SK-N-SH (cell line): ENCODE measurements at regions not wholly inside any gene's neighbourhood (a gene's known extent, or its start where the extent isn't known, plus 50 kb on each side); places are given as distances from the start of the nearest gene placed in this dataset.

Experiments used
- CTCF ChIA-PET: fragments of 300-600, 350-600 bp; formaldehyde crosslinking; extraction: SDS; loops from one replicate; lab custom pipeline; 2021; lab: Yijun Ruan, JAX
- POLR2A ChIA-PET: fragments of 350-600 bp; sonication (Branson Sonifier 250); formaldehyde crosslinking; extraction: SDS; loops from one replicate; lab custom pipeline; 2020; ENCODE audit warnings: antibody characterized with exemption, inconsistent platforms; lab: Yijun Ruan, JAX
- DNase-seq: peaks from one replicate; pipeline ENCODE4 v3.0.0; 2012
- H2AFZ ChIP-seq: fragments of 200-600 bp; sonication (generic); 2 replicates; pipeline ENCODE4 v1.8.1; 2016; ENCODE audit warnings: antibody characterized with exemption, mild to moderate bottlenecking, low read depth
- H3F3A ChIP-seq: fragments of 200-600 bp; sonication (generic); replicated peaks from 2 replicates; pipeline ENCODE3; 2016; ENCODE audit warnings: antibody characterized with exemption, mild to moderate bottlenecking; ENCODE audit not compliant: insufficient read depth
- H3K27ac ChIP-seq, 2 experiments: fragments of 200-500 bp in 1 of 2; fragments of 200-600 bp in 1 of 2; sonication (Bioruptor generic) in 1 of 2; sonication (generic), shearing (Covaris generic) in 1 of 2; 2 replicates each; pipeline versions ENCODE4 v1.5.1 to v1.6.1; 2014 to 2016; ENCODE audit warnings: low read depth in 2 of 2, inconsistent platforms in 1 of 2, low read length in 1 of 2, mild to moderate bottlenecking in 1 of 2, mixed read lengths in 1 of 2
- H3K27me3 ChIP-seq: fragments of 200-600 bp; sonication (generic), shearing (Covaris generic); 2 replicates; pipeline ENCODE4 v1.6.1; 2016; ENCODE audit warnings: mixed run types; ENCODE audit not compliant: insufficient read depth
- H3K36me3 ChIP-seq, 2 experiments: fragments of 200-500 bp in 1 of 2; fragments of 200-600 bp in 1 of 2; sonication (Bioruptor generic) in 1 of 2; sonication (generic) in 1 of 2; replicated peaks in 1 of 2; 2 replicates each; pipeline versions ENCODE3 to v1.5.1; 2014 to 2016; ENCODE audit warnings: low read length in 1 of 2, mild to moderate bottlenecking in 1 of 2; ENCODE audit not compliant: insufficient read depth in 2 of 2, control insufficient read depth in 1 of 2
- H3K4me1 ChIP-seq, 2 experiments: fragments of 200-500 bp in 1 of 2; fragments of 200-600 bp in 1 of 2; sonication (Bioruptor generic) in 1 of 2; sonication (generic), shearing (Covaris generic) in 1 of 2; 2 replicates each; pipeline versions ENCODE4 v1.5.1 to v1.6.1; 2014 to 2016; ENCODE audit warnings: low read depth in 1 of 2, low read length in 1 of 2, mixed run types in 1 of 2; ENCODE audit not compliant: insufficient read depth in 2 of 2, control insufficient read depth in 1 of 2
- H3K4me2 ChIP-seq: fragments of 200-600 bp; sonication (generic), shearing (Covaris generic); 2 replicates; pipeline ENCODE4 v1.6.1; 2017; ENCODE audit warnings: mixed run types
- H3K4me3 ChIP-seq, 2 experiments: fragments of 200-500 bp in 1 of 2; fragments of 200-600 bp in 1 of 2; sonication (Bioruptor generic) in 1 of 2; sonication (generic), shearing (Covaris generic) in 1 of 2; 2 replicates each; pipeline versions ENCODE4 v1.5.1 to v1.8.1; 2014 to 2016; ENCODE audit warnings: low read depth in 2 of 2, inconsistent platforms in 1 of 2, low read length in 1 of 2, mild to moderate bottlenecking in 1 of 2, mixed read lengths in 1 of 2, moderate library complexity in 1 of 2
- H3K79me2 ChIP-seq: fragments of 200-600 bp; sonication (generic); 2 replicates; pipeline ENCODE4 v1.8.1; 2017; ENCODE audit warnings: mild to moderate bottlenecking; ENCODE audit not compliant: insufficient read depth
- H3K9ac ChIP-seq: fragments of 200-600 bp; sonication (generic); 2 replicates; pipeline ENCODE4 v1.6.1; 2017; ENCODE audit warnings: mixed run types
- H3K9me2 ChIP-seq: fragments of 200-600 bp; sonication (generic); 2 replicates; pipeline ENCODE4 v1.6.1; 2017; ENCODE audit warnings: mixed run types
- H3K9me3 ChIP-seq: fragments of 200-600 bp; sonication (generic); 2 replicates; pipeline ENCODE4 v1.6.1; 2017; ENCODE audit warnings: mixed run types, mild to moderate bottlenecking, moderate library complexity
- H4K20me1 ChIP-seq: fragments of 200-600 bp; sonication (generic); 2 replicates; pipeline ENCODE4 v1.6.1; 2017; ENCODE audit warnings: mild to moderate bottlenecking, mixed run types; ENCODE audit not compliant: insufficient read depth
- CTCF ChIP-seq: fragments of 200-600 bp; sonication (generic); IDR thresholded peaks from 2 replicates; pipeline ENCODE4 v1.6.1; 2017; ENCODE audit warnings: antibody characterized with exemption, mild to moderate bottlenecking, moderate library complexity
- EP300 ChIP-seq, 2 experiments: IDR thresholded peaks; 2 replicates each; pipeline versions ENCODE4 v1.4.0 to v1.6.1; 2012; ENCODE audit warnings: borderline replicate concordance in 1 of 2, low read depth in 1 of 2, low read length in 1 of 2
- EZH2phosphoT487 ChIP-seq: fragments of 200-600 bp; sonication (generic); IDR thresholded peaks from 2 replicates; pipeline ENCODE4 v1.6.1; 2017; ENCODE audit warnings: low read depth, mixed run types, mild to moderate bottlenecking, antibody characterized with exemption, moderate library complexity, borderline replicate concordance
- GABPA ChIP-seq: IDR thresholded peaks from 2 replicates; pipeline ENCODE4 v1.4.0; 2012; ENCODE audit warnings: low read depth, mild to moderate bottlenecking
- JUND ChIP-seq: IDR thresholded peaks from 2 replicates; pipeline ENCODE4 v1.4.0; 2012
- MAX ChIP-seq: IDR thresholded peaks from 2 replicates; pipeline ENCODE4 v1.4.0; 2012; ENCODE audit warnings: low read depth
- MEF2A ChIP-seq: IDR thresholded peaks from 2 replicates; pipeline ENCODE4 v1.4.0; 2012; ENCODE audit warnings: low read depth, borderline replicate concordance
- MXI1 ChIP-seq: IDR thresholded peaks from 2 replicates; pipeline ENCODE4 v1.6.1; 2012; ENCODE audit warnings: mild to moderate bottlenecking, low read depth, low read length, improper control_type of control experiment
- NFIC ChIP-seq: IDR thresholded peaks from 2 replicates; pipeline ENCODE4 v1.4.0; 2012; ENCODE audit warnings: borderline replicate concordance
- NRF1 ChIP-seq: IDR thresholded peaks from 2 replicates; pipeline ENCODE4 v1.6.1; 2012; ENCODE audit warnings: low read depth, mild to moderate bottlenecking, low read length
- PBX3 ChIP-seq: IDR thresholded peaks from 2 replicates; pipeline ENCODE4; 2012
- RCOR1 ChIP-seq: fragments of 150-350 bp; IDR thresholded peaks from 2 replicates; pipeline ENCODE4 v1.6.1; 2017; ENCODE audit warnings: antibody characterized with exemption, low read length
- REST ChIP-seq: IDR thresholded peaks from 2 replicates; pipeline ENCODE4 v1.6.1; 2012; ENCODE audit warnings: mild to moderate bottlenecking, low read depth, low read length, moderate library complexity
- RFX5 ChIP-seq: IDR thresholded peaks from 2 replicates; pipeline ENCODE4 v1.6.1; 2012; ENCODE audit warnings: mild to moderate bottlenecking, improper control_type of control experiment, low read length
- RXRA ChIP-seq: IDR thresholded peaks from 2 replicates; pipeline ENCODE4 v1.4.0; 2012; ENCODE audit warnings: low read depth, mild to moderate bottlenecking, borderline replicate concordance
- TCF12 ChIP-seq: IDR thresholded peaks from 2 replicates; pipeline ENCODE4 v1.4.0; 2012
- TEAD4 ChIP-seq: IDR thresholded peaks from 2 replicates; pipeline ENCODE4 v1.4.0; 2012; ENCODE audit warnings: mild to moderate bottlenecking, borderline replicate concordance; ENCODE audit not compliant: insufficient read depth
- WGBS: methylation state at CpG from one replicate; pipeline ENCODE4 v1.1.6; 2017; ENCODE audit warnings: low lambda C conversion rate; 5-methylcytosine and 5-hydroxymethylcytosine counted together

GRCh38 chr2:83420993-83421392, 1038.1 kb downstream of the SUCLG1 start:
- no peak overlapping the region for H2AFZ ChIP-seq
- H3K9me2 ChIP-seq: no peaks in the 10 kb centered on the region
- no peaks in the 10 kb centered on the region for H4K20me1 ChIP-seq
- TF ChIP-seq JUND (no peak), MAX (no peak), RFX5 (no peak), RXRA (no peak), PBX3 (no peak), REST (no peak), NFIC (no peak), CTCF (no peak), NRF1 (no peak)
- H3K27ac ChIP-seq: no peak overlapping the region
- H3K9ac ChIP-seq: no peak overlapping the region
- no peak for DNase-seq
- 0% methylated on average over 1 of the region's 1 CpG for WGBS
- H3K4me3 ChIP-seq: no peak overlapping the region
- no peaks in the 10 kb centered on the region for H3F3A ChIP-seq
- ChIA-PET CTCF (no interaction called here), POLR2A (no interaction called here)
- no peaks in the 10 kb centered on the region for H3K36me3 ChIP-seq
- H3K4me2 ChIP-seq: no peak overlapping the region
- no peaks in the 10 kb centered on the region for H3K27me3 ChIP-seq
- H3K9me3 ChIP-seq: no peaks in the 10 kb centered on the region
- H3K4me1 ChIP-seq: no peaks in the 10 kb centered on the region
- no peaks in the 10 kb centered on the region for H3K79me2 ChIP-seq

- ChIA-PET POLR2A (no interaction called here), CTCF (no interaction called here)
- Histone ChIP-seq H3K4me1 (no peaks in the 10 kb centered on the region), H3K79me2 (no peaks in the 10 kb centered on the region), H3K27ac (no peak overlapping the region), H3K4me3 (no peak overlapping the region)
- no peak for TF ChIP-seq EP300 (IDR thresholded peaks at IDR 0.05; ENCODE audit: borderline replicate concordance in 1 of 2, low read depth in 1 of 2, low read length in 1 of 2)
- TF ChIP-seq EZH2phosphoT487: no peak
- no peak for TF ChIP-seq TCF12
- no peak for TF ChIP-seq MEF2A
- TF ChIP-seq MXI1: no peak
- TF ChIP-seq GABPA: no peak
- TF ChIP-seq MAX: no peak
- TF ChIP-seq CTCF: no peak
- no peak for TF ChIP-seq TEAD4
- TF ChIP-seq RCOR1: no peak
- no peak for TF ChIP-seq NRF1
- TF ChIP-seq, all 33 proteins: peak for 0
- no peak for DNase-seq
- Histone ChIP-seq H3K9me3 (no peaks in the 10 kb centered on the region), H3K9ac (no peak overlapping the region), H3K36me3 (no peaks in the 10 kb centered on the region), H3K4me2 (no peak overlapping the region), H3F3A (no peaks in the 10 kb centered on the region), H3K27me3 (no peaks in the 10 kb centered on the region), H2AFZ (no peak overlapping the region), H4K20me1 (no peaks in the 10 kb centered on the region), H3K9me2 (no peaks in the 10 kb centered on the region)
- WGBS: 4% methylated on average over 3 of the region's 3 CpGs
Observed at GRCh38 chr2:83394134-83394904, 1064.8 kb downstream of the SUCLG1 start.
